Trophoblast cell (in vitro differentiated cells and primary cell): ENCODE measurements at regions not wholly inside any gene's neighbourhood (a gene's known extent, or its start where the extent isn't known, plus 50 kb on each side); places are given as distances from the start of the nearest gene placed in this dataset.
"Not testable (repeated sequence)": the region's sequence is repeated elsewhere in the genome, so short reads cannot be mapped to it uniquely, and the experiment has no call there.

Source experiments
- DNase-seq, 2 donors: peaks; one replicate each; pipeline ENCODE4 v3.0.0-alpha.2; 2016
- H2AFZ ChIP-seq: 2 replicates; pipeline ENCODE4 v1.6.1; 2013; ENCODE audit warnings: low read length, moderate library complexity, mild to moderate bottlenecking; ENCODE audit not compliant: insufficient read depth, poor library complexity
- H2AK5ac ChIP-seq: 2 replicates; pipeline ENCODE4 v1.6.1; 2013; ENCODE audit warnings: mild to moderate bottlenecking, low read length
- H2BK120ac ChIP-seq: 2 replicates; pipeline ENCODE4 v1.6.1; 2013; ENCODE audit warnings: low read length, mild to moderate bottlenecking, moderate library complexity; ENCODE audit not compliant: insufficient read depth, poor library complexity
- H2BK12ac ChIP-seq: 2 replicates; pipeline ENCODE4 v1.6.1; 2013; ENCODE audit warnings: mild to moderate bottlenecking, low read length, moderate library complexity
- H2BK5ac ChIP-seq: 2 replicates; pipeline ENCODE4 v1.6.1; 2013; ENCODE audit warnings: low read length, low read depth, moderate library complexity, mild to moderate bottlenecking; ENCODE audit not compliant: poor library complexity
- H3K14ac ChIP-seq: 2 replicates; pipeline ENCODE4 v1.6.1; 2013; ENCODE audit warnings: mild to moderate bottlenecking, low read length
- H3K18ac ChIP-seq: 2 replicates; pipeline ENCODE4 v1.6.1; 2013; ENCODE audit warnings: mild to moderate bottlenecking, low read length
- H3K23ac ChIP-seq: 2 replicates; pipeline ENCODE4 v1.6.1; 2013; ENCODE audit warnings: low read length
- H3K27ac ChIP-seq: 2 replicates; pipeline ENCODE4 v1.5.1; 2013; ENCODE audit warnings: low read depth, mild to moderate bottlenecking, inconsistent platforms, low read length, moderate library complexity
- H3K27me3 ChIP-seq: 2 replicates; pipeline ENCODE4 v1.6.1; 2013; ENCODE audit warnings: inconsistent platforms, mild to moderate bottlenecking, low read length, moderate library complexity; ENCODE audit not compliant: insufficient read depth
- H3K36me3 ChIP-seq, 2 experiments: 1 replicate in 1 of 2; 2 replicates in 1 of 2; pipeline ENCODE4 v1.6.1; 2013; ENCODE audit warnings: low read length in 2 of 2, mild to moderate bottlenecking in 2 of 2, moderate library complexity in 1 of 2; ENCODE audit not compliant: insufficient read depth in 2 of 2, control insufficient read depth in 1 of 2
- H3K4ac ChIP-seq: 2 replicates; pipeline ENCODE4 v1.6.1; 2013; ENCODE audit warnings: low read depth, mild to moderate bottlenecking, low read length, moderate library complexity
- H3K4me1 ChIP-seq, 2 experiments: 1 replicate in 1 of 2; 2 replicates in 1 of 2; pipeline ENCODE4 v1.6.1; 2013; ENCODE audit warnings: low read length in 2 of 2, mild to moderate bottlenecking in 2 of 2, moderate library complexity in 1 of 2; ENCODE audit not compliant: insufficient read depth in 2 of 2, control insufficient read depth in 1 of 2
- H3K4me2 ChIP-seq: 2 replicates; pipeline ENCODE4 v1.6.1; 2013; ENCODE audit warnings: inconsistent platforms, mild to moderate bottlenecking, low read length, moderate library complexity
- H3K4me3 ChIP-seq: 2 replicates; pipeline ENCODE4 v1.5.1; 2013; ENCODE audit warnings: mild to moderate bottlenecking, low read depth, low read length, inconsistent platforms
- H3K79me1 ChIP-seq: one replicate; pipeline ENCODE4 v1.6.1; 2013; ENCODE audit warnings: low read length
- H3K79me2 ChIP-seq: 2 replicates; pipeline ENCODE4 v1.6.1; 2013; ENCODE audit warnings: low read length, mild to moderate bottlenecking; ENCODE audit not compliant: control insufficient read depth, insufficient read depth, poor library complexity
- H3K9ac ChIP-seq: 2 replicates; pipeline ENCODE4 v1.6.1; 2013; ENCODE audit warnings: mild to moderate bottlenecking, low read length
- H3K9me3 ChIP-seq: 2 replicates; pipeline ENCODE4 v1.6.1; 2013; ENCODE audit warnings: low read depth, mild to moderate bottlenecking, control low read depth, inconsistent platforms, low read length; ENCODE audit not compliant: insufficient read depth
- H4K12ac ChIP-seq: 2 replicates; pipeline ENCODE4 v1.6.1; 2013; ENCODE audit warnings: low read depth, mild to moderate bottlenecking, low read length, moderate library complexity
- H4K8ac ChIP-seq: 2 replicates; pipeline ENCODE4 v1.6.1; 2013; ENCODE audit warnings: low read depth, mild to moderate bottlenecking, low read length, moderate library complexity
- H4K91ac ChIP-seq: one replicate; pipeline ENCODE4 v1.6.1; 2013; ENCODE audit warnings: low read depth, mild to moderate bottlenecking, low read length, moderate library complexity
- WGBS: extraction: QIAGEN DNeasy Blood & Tissue Kit; methylation state at CpG from one replicate; pipeline ENCODE4 v1.1.7; 2013; ENCODE audit warnings: missing lambda C conversion rate; ENCODE audit not compliant: insufficient read length, insufficient coverage; ENCODE audit errors: extremely low coverage; 5-methylcytosine and 5-hydroxymethylcytosine counted together

DNA sequence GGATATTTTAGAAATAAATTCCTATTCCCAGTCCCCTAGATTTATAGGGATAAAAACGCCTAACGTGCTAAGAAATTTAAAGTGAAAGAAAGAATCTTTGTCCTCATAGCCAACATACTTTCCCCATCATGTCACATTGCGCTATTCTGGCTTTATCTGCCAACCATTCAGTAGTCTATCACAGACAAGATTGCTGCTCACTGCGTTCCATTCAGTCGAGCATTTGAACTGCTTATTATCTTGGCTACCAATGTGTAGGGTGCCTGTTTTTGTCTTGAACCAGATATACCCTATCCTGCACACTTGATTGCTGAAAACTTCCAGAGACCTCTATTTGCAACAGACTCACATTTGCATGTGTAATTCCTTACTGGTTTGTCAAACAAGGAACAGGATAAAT, 751.5 kb downstream of the EPHA7 start:
- Histone ChIP-seq H2BK12ac (no peak overlapping the region), H2BK120ac (no peak overlapping the region), H3K36me3 (no peaks in the 10 kb centered on the region), H3K14ac (no peak overlapping the region), H3K9ac (no peak overlapping the region), H3K79me2 (no peaks in the 10 kb centered on the region), H2BK5ac (no peak overlapping the region), H4K91ac (no peak overlapping the region), H3K27me3 (no peaks in the 10 kb centered on the region), H3K79me1 (no peaks in the 10 kb centered on the region), H3K9me3 (no peaks in the 10 kb centered on the region), H3K23ac (no peak overlapping the region), H3K27ac (no peak overlapping the region), H3K4me2 (no peak overlapping the region), H4K12ac (no peak overlapping the region), H2AK5ac (no peak overlapping the region), H3K4me3 (no peak overlapping the region), H3K4me1 (no peaks in the 10 kb centered on the region), H4K8ac (no peak overlapping the region), H3K4ac (no peak overlapping the region), H3K18ac (no peak overlapping the region), H2AFZ (no peak overlapping the region)
- peak; percentile 1 to 50 for DNase-seq
- WGBS = no CpG with 5 or more reads among the region's 5 CpGs

DNA sequence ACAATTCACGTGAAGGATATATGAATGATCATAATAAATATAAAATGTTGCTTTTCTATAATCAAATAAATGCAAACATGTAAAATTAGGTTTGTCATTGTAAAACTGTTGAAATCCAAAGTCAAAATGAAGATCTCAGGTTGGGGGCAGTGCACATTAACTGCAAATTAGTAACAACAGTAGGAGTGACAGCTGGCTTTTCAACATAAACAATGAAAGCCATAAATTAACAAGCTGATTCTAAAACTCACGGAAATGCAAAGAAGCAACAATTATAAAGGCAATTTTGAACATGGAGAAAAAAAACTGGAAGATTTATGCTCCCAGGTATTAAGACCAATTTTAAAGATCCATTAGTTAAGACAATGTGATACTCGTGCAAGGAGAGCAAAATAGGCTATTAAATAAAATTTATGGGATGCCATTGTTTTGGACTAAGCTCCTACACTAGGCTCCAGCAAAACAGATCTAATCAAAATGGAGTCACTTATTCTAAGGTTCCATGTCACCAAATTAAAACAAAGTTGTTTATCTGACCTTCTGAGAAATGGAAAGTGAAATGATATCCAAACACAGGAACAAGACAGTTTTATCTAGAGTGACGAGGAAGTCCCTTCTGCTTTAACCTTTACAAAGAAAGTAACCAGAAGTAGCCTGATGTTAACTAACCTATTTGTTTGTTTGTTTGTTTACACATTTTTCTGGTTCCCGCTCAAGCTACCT, 770.8 kb downstream of the EPHA7 start:
- Histone ChIP-seq H3K4me1 (peaks cover 0 to 2% of the 10 kb centered on the region in 2 experiments), H4K8ac (no peak overlapping the region), H3K4me3 (no peak overlapping the region), H2BK5ac (no peak overlapping the region), H2AK5ac (no peak overlapping the region), H3K23ac (no peak overlapping the region), H2BK12ac (no peak overlapping the region), H3K27me3 (no peaks in the 10 kb centered on the region), H3K9ac (no peak overlapping the region), H3K79me1 (no peaks in the 10 kb centered on the region), H4K91ac (no peak overlapping the region), H3K79me2 (no peaks in the 10 kb centered on the region), H3K4ac (no peak overlapping the region), H3K9me3 (no peaks in the 10 kb centered on the region), H4K12ac (no peak overlapping the region), H3K27ac (no peak overlapping the region), H3K18ac (no peak overlapping the region), H3K36me3 (no peaks in the 10 kb centered on the region), H2BK120ac (no peak overlapping the region), H2AFZ (no peak overlapping the region), H3K14ac (no peak overlapping the region), H3K4me2 (no peak overlapping the region)
- WGBS = no CpG with 5 or more reads among the region's 5 CpGs
- no peak for DNase-seq

DNA sequence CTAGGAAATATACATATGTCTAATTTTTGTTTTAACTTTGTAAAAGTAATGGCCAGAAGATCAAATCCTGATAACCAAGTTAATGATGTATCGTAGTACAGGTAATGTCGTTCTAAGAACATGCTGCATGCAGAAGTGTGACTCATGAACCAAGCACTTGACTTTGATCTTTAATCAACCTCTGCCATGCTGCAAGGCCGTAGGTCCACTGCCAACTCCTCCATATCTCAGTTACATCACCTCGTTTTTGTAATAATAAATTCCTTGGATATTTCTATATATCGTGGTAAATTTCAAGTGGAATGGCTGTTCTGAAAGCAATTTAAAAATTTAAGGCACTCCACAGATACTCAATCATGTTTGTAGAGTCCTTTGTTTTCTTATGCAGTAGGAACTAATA, 771.7 kb downstream of the EPHA7 start:
- H3K27ac ChIP-seq = no peak overlapping the region
- no peak overlapping the region for H3K4ac ChIP-seq
- H2BK120ac ChIP-seq = no peak overlapping the region
- WGBS = no CpG with 5 or more reads among the region's 5 CpGs
- no peaks in the 10 kb centered on the region for H3K79me2 ChIP-seq
- H3K36me3 ChIP-seq = no peaks in the 10 kb centered on the region
- no peak overlapping the region for H3K23ac ChIP-seq
- peaks cover 0 to 2% of the 10 kb centered on the region in 2 experiments for H3K4me1 ChIP-seq
- no peak overlapping the region for H2BK5ac ChIP-seq
- no peaks in the 10 kb centered on the region for H3K9me3 ChIP-seq
- no peak overlapping the region for H2BK12ac ChIP-seq
- DNase-seq = peak in 1 of 2 donors; percentile 41
- H3K4me3 ChIP-seq = no peak overlapping the region
- no peak overlapping the region for H2AFZ ChIP-seq
- no peak overlapping the region for H3K9ac ChIP-seq
- no peak overlapping the region for H4K8ac ChIP-seq
- no peak overlapping the region for H3K4me2 ChIP-seq
- no peak overlapping the region for H4K12ac ChIP-seq
- no peak overlapping the region for H2AK5ac ChIP-seq
- H3K14ac ChIP-seq = no peak overlapping the region
- no peaks in the 10 kb centered on the region for H3K27me3 ChIP-seq
- H4K91ac ChIP-seq = no peak overlapping the region
- no peaks in the 10 kb centered on the region for H3K79me1 ChIP-seq
- H3K18ac ChIP-seq = no peak overlapping the region

DNA sequence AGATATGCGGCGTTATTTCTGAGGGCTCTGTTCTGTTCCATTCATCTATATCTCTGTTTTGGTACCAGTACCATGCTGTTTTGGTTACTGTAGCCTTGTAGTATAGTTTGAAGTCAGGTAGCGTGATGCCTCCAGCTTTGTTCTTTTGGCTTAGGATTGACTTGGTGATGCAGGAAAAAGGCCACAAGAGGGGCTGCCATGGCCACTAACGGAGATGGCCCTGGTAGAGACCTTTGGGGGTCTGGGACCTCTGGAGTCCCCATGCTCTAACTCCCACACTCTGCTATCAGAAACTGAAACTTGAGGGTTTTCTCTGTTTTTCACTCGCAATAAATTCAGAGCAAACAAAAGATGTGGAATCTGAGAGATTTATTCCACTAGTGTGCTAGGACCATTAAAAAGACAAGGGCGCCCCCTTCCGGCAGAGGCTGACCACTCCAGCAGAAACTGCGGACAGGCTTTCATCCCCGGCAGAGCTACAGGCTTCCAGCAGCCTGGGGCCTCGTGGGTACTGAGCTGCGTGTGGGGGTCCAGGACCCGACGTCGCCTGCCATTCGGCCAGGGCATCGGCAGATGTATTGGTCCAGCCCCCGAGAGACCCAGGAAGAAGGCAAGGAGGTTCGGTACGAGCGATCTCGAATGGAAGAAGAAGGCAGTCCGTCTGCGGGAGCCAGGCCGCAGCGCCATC, 775.1 kb downstream of the EPHA7 start:
- not testable (repeated sequence) for H4K91ac ChIP-seq, H3K9ac ChIP-seq, H3K23ac ChIP-seq, H3K4me1 ChIP-seq, H2AFZ ChIP-seq, H3K4ac ChIP-seq, H2BK12ac ChIP-seq, H4K8ac ChIP-seq, H2BK120ac ChIP-seq, H3K79me1 ChIP-seq, H3K36me3 ChIP-seq, H2BK5ac ChIP-seq, H3K27ac ChIP-seq, H3K4me3 ChIP-seq, H3K4me2 ChIP-seq, H3K14ac ChIP-seq, H3K27me3 ChIP-seq, H3K9me3 ChIP-seq, H3K79me2 ChIP-seq, H2AK5ac ChIP-seq, H3K18ac ChIP-seq, H4K12ac ChIP-seq
- peak; percentile 31 to 77 for DNase-seq
- no CpG with 5 or more reads among the region's 25 CpGs for WGBS
